ENCODE measurements at regions not wholly inside any gene's neighbourhood (a gene's known extent, or its start where the extent isn't known, plus 50 kb on each side); places are given as distances from the start of the nearest gene placed in this dataset.

DNA sequence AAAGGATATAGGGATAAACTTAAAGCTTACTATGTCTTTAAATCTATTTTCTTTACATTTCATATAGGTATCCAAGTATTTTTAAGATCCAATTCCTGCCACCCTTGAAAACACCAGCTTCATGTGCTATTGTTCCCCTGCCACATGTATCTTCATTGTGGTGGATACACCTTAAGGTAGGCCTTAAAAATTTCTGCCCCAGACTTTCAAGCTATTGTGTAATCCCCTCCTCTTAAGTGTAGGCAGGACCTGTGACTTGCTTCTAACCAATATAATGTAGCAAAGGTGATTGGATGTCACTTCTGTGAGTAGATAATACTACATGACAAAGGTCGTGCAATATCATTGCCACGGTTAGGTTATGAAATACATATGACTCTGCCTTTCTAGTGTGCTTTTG, 119.5 kb downstream of the RAD51AP2 start:
- Histone ChIP-seq H3K4me3 (ENCODE audit: low read depth, low read length) (no peak overlapping the region), H3K79me2 (no peaks in the 10 kb centered on the region), H2AFZ (no peak overlapping the region), H3K9me3 (ENCODE audit: control insufficient read depth, low read length) (no peaks in the 10 kb centered on the region), H3K4me1 (no peaks in the 10 kb centered on the region), H3K27me3 (ENCODE audit: control insufficient read depth, insufficient read depth, low read length) (no peaks in the 10 kb centered on the region), H3K4me2 (ENCODE audit: low read length) (no peak overlapping the region), H3K36me3 (ENCODE audit: control insufficient read depth, insufficient read depth, low read length) (no peaks in the 10 kb centered on the region), H3K9ac (no peak overlapping the region), H3K27ac (no peak overlapping the region)
- TF ChIP-seq, protein P1, sequence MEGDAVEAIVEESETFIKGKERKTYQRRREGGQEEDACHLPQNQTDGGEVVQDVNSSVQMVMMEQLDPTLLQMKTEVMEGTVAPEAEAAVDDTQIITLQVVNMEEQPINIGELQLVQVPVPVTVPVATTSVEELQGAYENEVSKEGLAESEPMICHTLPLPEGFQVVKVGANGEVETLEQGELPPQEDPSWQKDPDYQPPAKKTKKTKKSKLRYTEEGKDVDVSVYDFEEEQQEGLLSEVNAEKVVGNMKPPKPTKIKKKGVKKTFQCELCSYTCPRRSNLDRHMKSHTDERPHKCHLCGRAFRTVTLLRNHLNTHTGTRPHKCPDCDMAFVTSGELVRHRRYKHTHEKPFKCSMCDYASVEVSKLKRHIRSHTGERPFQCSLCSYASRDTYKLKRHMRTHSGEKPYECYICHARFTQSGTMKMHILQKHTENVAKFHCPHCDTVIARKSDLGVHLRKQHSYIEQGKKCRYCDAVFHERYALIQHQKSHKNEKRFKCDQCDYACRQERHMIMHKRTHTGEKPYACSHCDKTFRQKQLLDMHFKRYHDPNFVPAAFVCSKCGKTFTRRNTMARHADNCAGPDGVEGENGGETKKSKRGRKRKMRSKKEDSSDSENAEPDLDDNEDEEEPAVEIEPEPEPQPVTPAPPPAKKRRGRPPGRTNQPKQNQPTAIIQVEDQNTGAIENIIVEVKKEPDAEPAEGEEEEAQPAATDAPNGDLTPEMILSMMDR (IDR thresholded peaks at IDR 0.05) = no peak

DNA sequence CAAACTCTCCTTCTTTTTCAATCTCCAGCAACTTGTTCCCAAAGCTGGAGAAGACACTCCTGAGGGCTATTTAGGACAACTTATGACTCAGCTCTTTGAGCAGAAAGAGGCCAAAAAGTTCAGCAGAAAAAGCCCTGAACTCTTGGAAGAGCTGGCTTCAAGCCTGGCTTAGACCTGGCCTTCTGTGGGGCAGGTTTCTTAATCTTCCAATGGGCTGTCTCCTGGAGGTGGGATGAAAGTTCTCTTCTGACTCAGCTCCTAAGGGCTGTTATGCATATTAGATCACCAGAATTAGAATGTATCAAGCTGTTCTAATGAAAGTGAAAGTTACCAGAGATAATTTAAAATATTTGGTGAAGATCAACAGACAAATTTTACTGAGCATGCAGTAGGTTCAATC, 129.4 kb downstream of the RAD51AP2 start:
- no peak overlapping the region for H3K4me2 ChIP-seq (ENCODE audit: low read length)
- no peaks in the 10 kb centered on the region for H3K79me2 ChIP-seq
- H3K9me3 ChIP-seq (ENCODE audit: control insufficient read depth, low read length) = no peaks in the 10 kb centered on the region
- H2AFZ ChIP-seq = no peak overlapping the region
- TF ChIP-seq, protein P1 (IDR thresholded peaks at IDR 0.05) = no peak
- H3K9ac ChIP-seq = no peak overlapping the region
- H3K36me3 ChIP-seq (ENCODE audit: control insufficient read depth, insufficient read depth, low read length) = no peaks in the 10 kb centered on the region
- H3K27ac ChIP-seq = no peak overlapping the region
- no peaks in the 10 kb centered on the region for H3K4me1 ChIP-seq
- H3K27me3 ChIP-seq (ENCODE audit: control insufficient read depth, insufficient read depth, low read length) = no peaks in the 10 kb centered on the region
- H3K4me3 ChIP-seq (ENCODE audit: low read depth, low read length) = no peak overlapping the region

DNA sequence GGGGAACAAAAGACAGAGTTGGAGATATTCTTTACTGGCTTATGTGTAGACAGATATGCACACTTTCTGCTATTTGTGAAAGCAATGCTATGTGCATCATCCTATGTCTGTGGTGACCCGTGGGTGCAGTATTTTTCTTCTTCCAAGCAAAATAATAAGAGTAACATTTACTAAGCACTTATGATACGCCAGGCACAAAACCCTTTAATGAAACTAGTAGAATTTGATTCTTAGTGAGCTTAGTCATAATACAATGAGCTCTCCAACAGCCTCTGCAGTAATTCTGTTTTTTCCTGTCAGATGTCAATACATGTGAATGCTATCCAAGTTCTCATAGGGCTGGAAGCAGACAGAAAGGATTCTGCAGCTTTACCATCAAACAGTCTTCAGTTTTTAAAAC, 130.6 kb downstream of the RAD51AP2 start:
- TF ChIP-seq, protein P1 (IDR thresholded peaks at IDR 0.05) = no peak
- no peak overlapping the region for H3K27ac ChIP-seq
- no peaks in the 10 kb centered on the region for H3K4me1 ChIP-seq
- H3K4me2 ChIP-seq (ENCODE audit: low read length) = no peak overlapping the region
- H3K9ac ChIP-seq = no peak overlapping the region
- no peak overlapping the region for H3K4me3 ChIP-seq (ENCODE audit: low read depth, low read length)
- no peaks in the 10 kb centered on the region for H3K36me3 ChIP-seq (ENCODE audit: control insufficient read depth, insufficient read depth, low read length)
- H3K79me2 ChIP-seq = no peaks in the 10 kb centered on the region
- H3K9me3 ChIP-seq (ENCODE audit: control insufficient read depth, low read length) = no peaks in the 10 kb centered on the region
- no peaks in the 10 kb centered on the region for H3K27me3 ChIP-seq (ENCODE audit: control insufficient read depth, insufficient read depth, low read length)
- H2AFZ ChIP-seq = no peak overlapping the region

DNA sequence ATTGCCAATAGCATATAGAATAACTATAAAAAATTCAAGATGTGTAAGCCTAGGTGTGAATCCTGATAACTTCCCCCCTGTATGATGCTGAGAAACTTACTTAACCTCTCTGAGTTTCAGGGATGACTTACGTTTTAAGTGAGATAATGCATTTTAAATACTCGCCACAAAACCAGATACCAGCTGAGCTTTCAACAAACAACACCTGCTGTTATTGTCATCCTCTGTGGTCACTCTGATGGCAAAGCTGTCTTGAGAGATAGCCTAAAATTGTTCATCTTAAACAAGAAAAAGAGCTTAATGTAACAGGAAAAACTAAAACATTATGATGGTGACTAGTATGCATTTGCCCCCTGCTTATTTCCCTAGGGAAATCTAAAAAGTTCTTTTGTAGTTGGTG, 131.5 kb downstream of the RAD51AP2 start:
- no peak overlapping the region for H3K4me2 ChIP-seq (ENCODE audit: low read length)
- TF ChIP-seq, protein P1 (IDR thresholded peaks at IDR 0.05) = no peak
- no peaks in the 10 kb centered on the region for H3K27me3 ChIP-seq (ENCODE audit: control insufficient read depth, insufficient read depth, low read length)

DNA sequence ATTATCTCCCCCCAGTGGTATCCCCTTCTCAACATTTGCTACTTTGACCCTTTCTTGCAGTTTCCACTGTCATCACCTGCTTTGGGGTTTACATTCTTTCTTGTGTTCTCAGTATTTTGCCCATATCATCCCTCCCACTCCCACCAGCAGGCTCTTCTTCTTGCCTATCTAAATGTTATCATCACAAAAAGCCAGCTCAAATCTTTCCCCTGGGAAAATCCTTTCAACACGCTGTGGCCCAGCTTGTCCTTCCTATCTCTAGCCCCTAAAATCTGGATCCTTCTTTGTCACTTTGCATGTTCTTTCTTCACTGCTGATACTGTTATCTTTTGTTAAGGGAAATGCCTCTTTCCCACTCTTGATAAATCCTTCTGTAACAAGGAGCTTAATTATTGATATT, 138.2 kb downstream of the RAD51AP2 start:
- no peak overlapping the region for H3K4me2 ChIP-seq (ENCODE audit: low read length)
- H3K27ac ChIP-seq = no peak overlapping the region
- H3K4me3 ChIP-seq (ENCODE audit: low read depth, low read length) = no peak overlapping the region
- no peaks in the 10 kb centered on the region for H3K27me3 ChIP-seq (ENCODE audit: control insufficient read depth, insufficient read depth, low read length)
- H3K4me1 ChIP-seq = no peaks in the 10 kb centered on the region
- no peaks in the 10 kb centered on the region for H3K79me2 ChIP-seq
- H3K9ac ChIP-seq = no peak overlapping the region
- no peaks in the 10 kb centered on the region for H3K36me3 ChIP-seq (ENCODE audit: control insufficient read depth, insufficient read depth, low read length)
- TF ChIP-seq, protein P1 (IDR thresholded peaks at IDR 0.05) = no peak
- no peak overlapping the region for H2AFZ ChIP-seq
- no peaks in the 10 kb centered on the region for H3K9me3 ChIP-seq (ENCODE audit: control insufficient read depth, low read length)

More for the DNA sequence above, 131.5 kb downstream of the RAD51AP2 start:
- H3K4me3 ChIP-seq (ENCODE audit: low read depth, low read length) = no peak overlapping the region
- no peaks in the 10 kb centered on the region for H3K36me3 ChIP-seq (ENCODE audit: control insufficient read depth, insufficient read depth, low read length)
- no peaks in the 10 kb centered on the region for H3K9me3 ChIP-seq (ENCODE audit: control insufficient read depth, low read length)
- no peaks in the 10 kb centered on the region for H3K4me1 ChIP-seq
- no peak overlapping the region for H3K9ac ChIP-seq
- H3K27ac ChIP-seq = no peak overlapping the region
- no peaks in the 10 kb centered on the region for H3K79me2 ChIP-seq
- no peak overlapping the region for H2AFZ ChIP-seq

Measured in parathyroid adenoma (tissue), 2 donors.